Activated CD8-positive, alpha-beta memory T cell treated with anti-CD3 and anti-CD28 coated beads for 36 hours (primary cell): ENCODE measurements at regions not wholly inside any gene's neighbourhood (a gene's known extent, or its start where the extent isn't known, plus 50 kb on each side); places are given as distances from the start of the nearest gene placed in this dataset.

Source experiments
- CTCF ChIA-PET: fragments of 350-600 bp; sonication (Branson Sonifier 250); formaldehyde crosslinking; loops from one replicate; lab custom pipeline; 2021; ENCODE audit warnings: antibody characterized with exemption; lab: Charles Lee
- POLR2A ChIA-PET: fragments of 350-600 bp; sonication (Branson Sonifier 250); formaldehyde crosslinking; loops from one replicate; lab custom pipeline; 2021; ENCODE audit warnings: antibody characterized with exemption; lab: Charles Lee

GRCh38 chr5:8123559-8123958, 254.6 kb downstream of the MTRR start:
- CTCF ChIA-PET, result no interaction called here
- POLR2A ChIA-PET, result no interaction called here

GRCh38 chr5:8134609-8135008, 265.7 kb downstream of the MTRR start:
- ChIA-PET CTCF (no interaction called here), POLR2A (no interaction called here)

- CTCF ChIA-PET, result no interaction called here
Observed at GRCh38 chr5:8135742-8136141, 266.8 kb downstream of the MTRR start.

GRCh38 chr5:8136271-8136670, 267.3 kb downstream of the MTRR start:
- CTCF ChIA-PET, result no interaction called here
- POLR2A ChIA-PET, result no interaction called here

More at GRCh38 chr5:8135742-8136141, 266.8 kb downstream of the MTRR start:
- POLR2A ChIA-PET, result no interaction called here

GRCh38 chr5:8137941-8138550, 269.1 kb downstream of the MTRR start:
- CTCF ChIA-PET, result no interaction called here
- POLR2A ChIA-PET, result no interaction called here

- ChIA-PET POLR2A (no interaction called here), CTCF (no interaction called here)
Observed at GRCh38 chr5:8138884-8139283, 269.9 kb downstream of the MTRR start.

- CTCF ChIA-PET, result no interaction called here
- POLR2A ChIA-PET, result no interaction called here
Observed at GRCh38 chr5:8150791-8151190, 281.8 kb downstream of the MTRR start.

- POLR2A ChIA-PET, result no interaction called here
Observed at GRCh38 chr5:8156706-8157105, 287.8 kb downstream of the MTRR start.

GRCh38 chr5:8157320-8157822, 288.4 kb downstream of the MTRR start:
- ChIA-PET CTCF (no interaction called here), POLR2A (no interaction called here)

More at GRCh38 chr5:8156706-8157105, 287.8 kb downstream of the MTRR start:
- CTCF ChIA-PET, result no interaction called here

GRCh38 chr5:8176101-8176693, 307.2 kb downstream of the MTRR start:
- ChIA-PET POLR2A (no interaction called here), CTCF (no interaction called here)

GRCh38 chr5:8184455-8185063, 315.6 kb downstream of the MTRR start:
- CTCF ChIA-PET, result no interaction called here
- POLR2A ChIA-PET, result no interaction called here

GRCh38 chr5:8185852-8186251, 316.9 kb downstream of the MTRR start:
- ChIA-PET CTCF (no interaction called here), POLR2A (no interaction called here)

- ChIA-PET CTCF (no interaction called here), POLR2A (no interaction called here)
Observed at GRCh38 chr5:8188874-8189565, 320.1 kb downstream of the MTRR start.

GRCh38 chr5:8192840-8193239, 323.9 kb downstream of the MTRR start:
- POLR2A ChIA-PET, result no interaction called here
- CTCF ChIA-PET, result no interaction called here

GRCh38 chr5:8196061-8196460, 327.1 kb downstream of the MTRR start:
- POLR2A ChIA-PET, result no interaction called here
- CTCF ChIA-PET, result no interaction called here

GRCh38 chr5:8208307-8208706, 339.4 kb downstream of the MTRR start:
- POLR2A ChIA-PET, result no interaction called here
- CTCF ChIA-PET, result no interaction called here

GRCh38 chr5:8209500-8209899, 340.6 kb downstream of the MTRR start:
- ChIA-PET POLR2A (no interaction called here), CTCF (no interaction called here)

- POLR2A ChIA-PET, result no interaction called here
- CTCF ChIA-PET, result no interaction called here
Observed at GRCh38 chr5:8213701-8214240, 344.8 kb downstream of the MTRR start.

GRCh38 chr5:8216921-8217320, 348.0 kb downstream of the MTRR start:
- CTCF ChIA-PET, result no interaction called here
- POLR2A ChIA-PET, result no interaction called here

- POLR2A ChIA-PET, result no interaction called here
- CTCF ChIA-PET, result no interaction called here
Observed at GRCh38 chr5:8226148-8226547, 357.2 kb downstream of the MTRR start.
